Heart right ventricle (tissue), 16 donors: ENCODE measurements at regions not wholly inside any gene's neighbourhood (a gene's known extent, or its start where the extent isn't known, plus 50 kb on each side); places are given as distances from the start of the nearest gene placed in this dataset.

Experiments
- ATAC-seq, 8 donors: fragments of 200-7000 bp; cut with Tn5 transposase; one replicate each; pipeline ENCODE4 v1.9.1; 2020; ENCODE audit warnings: mild to moderate bottlenecking in 8 of 8, moderate library complexity in 8 of 8, moderate number of reproducible peaks in 1 of 8
- DNase-seq, 2 donors: peaks; one replicate each; pipeline ENCODE4 v3.0.0-alpha.2; 2020
- H3K27ac ChIP-seq, 10 donors: fragments of 200-600 bp; sonication (generic) in 2 of 10; one replicate each; pipeline versions ENCODE4 v1.5.0 to v1.8.0; 2020 to 2022; ENCODE audit warnings: mild to moderate bottlenecking in 3 of 10
- H3K27me3 ChIP-seq, 7 donors: fragments of 200-600 bp; one replicate each; pipeline ENCODE4 v1.8.0; 2021 to 2022; ENCODE audit warnings: mild to moderate bottlenecking in 2 of 7
- H3K36me3 ChIP-seq, 9 donors: fragments of 200-600 bp; sonication (generic) in 1 of 9; one replicate each; pipeline versions ENCODE4 v1.5.0 to v1.8.0; 2020 to 2022; ENCODE audit warnings: mild to moderate bottlenecking in 2 of 9
- H3K4me1 ChIP-seq, 9 donors: fragments of 200-600 bp; sonication (generic) in 1 of 9; one replicate each; pipeline versions ENCODE4 v1.5.0 to v1.8.0; 2020 to 2022; ENCODE audit warnings: mild to moderate bottlenecking in 4 of 9
- H3K4me3 ChIP-seq, 10 donors: fragments of 200-600 bp; sonication (generic) in 2 of 10; one replicate each; pipeline versions ENCODE4 v1.5.0 to v1.8.0; 2020 to 2022; ENCODE audit warnings: mild to moderate bottlenecking in 7 of 10, moderate library complexity in 2 of 10
- H3K9me3 ChIP-seq, 11 donors: fragments of 200-600 bp in 10 of 11; sonication (generic) in 2 of 11; one replicate each; pipeline versions ENCODE4 v1.5.0 to v1.8.0; 2013 to 2022; ENCODE audit warnings: mild to moderate bottlenecking in 2 of 11, control low read depth in 1 of 11, moderate library complexity in 1 of 11
- WGBS, 2 donors: extraction: QIAGEN DNeasy Blood & Tissue Kit; methylation state at CpG; one replicate each; pipeline ENCODE4 v1.1.7; 2013; ENCODE audit warnings: inconsistent platforms in 1 of 2; 5-methylcytosine and 5-hydroxymethylcytosine counted together
- intact Hi-C, 10 donors: fragments of 100-400 bp; cut with DNase I; formaldehyde crosslinking; loops; one replicate each; pipeline versions ENCODE4 v1.11.1 to v1.14.2; 2022
- TF ChIP-seq, protein P1 (sequence below), 9 donors: fragments of 200-600 bp; sonication (generic) in 2 of 9; IDR thresholded peaks; one replicate each; pipeline versions ENCODE4 v1.5.0 to v1.8.0; 2021 to 2022; ENCODE audit warnings: antibody characterized with exemption in 9 of 9, mild to moderate bottlenecking in 5 of 9, moderate library complexity in 1 of 9
- donor health status: Arrhythmogenic right ventricular cardiomyopathy.
- donor health status: ischemic (EF 13 %, LVEDD 7.1; RV severe dilation, severe dysfunction).
- donor health status: healthy with polysubstance abuse.
- donor health status: DM: no; HTN: yes; CAD: no.
- donor health status: DM: no; HTN: no; CAD: no.
- donor health status: ischemic (EF 25% LVEDD 6.9; RV normal size, moderate dysfunction).
- donor health status: ischemic (EF 25% LVEDD 5.7; RV mildly dilated, moderate dysfunction).
- donor health status: healthy.
- donor health status: DM: yes; HTN: yes; CAD: no.
- donor health status: Ischemic cardiomyopathy.
- donor health status: ischemic (EF 35%, LVEDD 5.7; RV mildly dilated, moderate dysfunction).
- donor health status: nonischemic (EF 11% LVEDD 7.7; RV severe dilation, severe dysfunction).
- donor health status: DM: yes; HTN: yes; CAD: no.
- donor health status: PGD.
- donor health status: ischemic (EF 29% LVEDD 5.4; RV normal size, mild dysfunction).
- donor health status: nonischemic (EF 23%, LVEDD 6.1; RV moderate dilation, normal function).

DNA sequence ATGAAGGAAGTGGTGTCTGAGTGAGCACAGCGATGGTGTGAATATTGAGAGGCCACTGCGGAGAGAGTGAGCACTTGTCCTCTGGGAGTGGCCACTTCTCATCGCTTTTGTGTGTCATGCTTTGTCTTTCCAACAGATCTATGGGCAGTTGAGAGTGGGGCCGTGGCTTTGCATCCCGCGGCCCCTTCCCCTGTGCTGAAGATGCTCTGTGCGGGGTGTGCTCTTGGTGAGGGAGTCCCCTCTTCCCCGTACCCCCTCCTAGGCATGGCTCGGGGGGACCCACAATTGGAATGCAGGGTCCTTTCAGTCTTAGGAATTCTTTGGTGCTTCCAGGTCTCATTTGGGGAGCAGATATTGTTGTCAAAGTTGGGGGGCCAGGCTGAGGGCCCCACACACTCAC is 197.3 kb upstream of the WSCD1 start:
- 81 to 84% methylated on average over 9 of the region's 9 CpGs for WGBS, 2 donors
- no peak overlapping the region for H3K4me3 ChIP-seq
- no peaks in the 10 kb centered on the region for H3K36me3 ChIP-seq
- H3K27me3 ChIP-seq = peaks cover 0 to 6% (median 0%) of the 10 kb centered on the region in 7 donors
- TF ChIP-seq, protein P1, sequence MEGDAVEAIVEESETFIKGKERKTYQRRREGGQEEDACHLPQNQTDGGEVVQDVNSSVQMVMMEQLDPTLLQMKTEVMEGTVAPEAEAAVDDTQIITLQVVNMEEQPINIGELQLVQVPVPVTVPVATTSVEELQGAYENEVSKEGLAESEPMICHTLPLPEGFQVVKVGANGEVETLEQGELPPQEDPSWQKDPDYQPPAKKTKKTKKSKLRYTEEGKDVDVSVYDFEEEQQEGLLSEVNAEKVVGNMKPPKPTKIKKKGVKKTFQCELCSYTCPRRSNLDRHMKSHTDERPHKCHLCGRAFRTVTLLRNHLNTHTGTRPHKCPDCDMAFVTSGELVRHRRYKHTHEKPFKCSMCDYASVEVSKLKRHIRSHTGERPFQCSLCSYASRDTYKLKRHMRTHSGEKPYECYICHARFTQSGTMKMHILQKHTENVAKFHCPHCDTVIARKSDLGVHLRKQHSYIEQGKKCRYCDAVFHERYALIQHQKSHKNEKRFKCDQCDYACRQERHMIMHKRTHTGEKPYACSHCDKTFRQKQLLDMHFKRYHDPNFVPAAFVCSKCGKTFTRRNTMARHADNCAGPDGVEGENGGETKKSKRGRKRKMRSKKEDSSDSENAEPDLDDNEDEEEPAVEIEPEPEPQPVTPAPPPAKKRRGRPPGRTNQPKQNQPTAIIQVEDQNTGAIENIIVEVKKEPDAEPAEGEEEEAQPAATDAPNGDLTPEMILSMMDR (IDR thresholded peaks at IDR 0.05) = no peak
- H3K27ac ChIP-seq = no peak overlapping the region
- no peaks in the 10 kb centered on the region for H3K9me3 ChIP-seq
- H3K4me1 ChIP-seq = peaks cover 0 to 4% (median 0%) of the 10 kb centered on the region in 9 donors
- no peak for ATAC-seq
- intact Hi-C loops = no loop called here
- DNase-seq = no peak

DNA sequence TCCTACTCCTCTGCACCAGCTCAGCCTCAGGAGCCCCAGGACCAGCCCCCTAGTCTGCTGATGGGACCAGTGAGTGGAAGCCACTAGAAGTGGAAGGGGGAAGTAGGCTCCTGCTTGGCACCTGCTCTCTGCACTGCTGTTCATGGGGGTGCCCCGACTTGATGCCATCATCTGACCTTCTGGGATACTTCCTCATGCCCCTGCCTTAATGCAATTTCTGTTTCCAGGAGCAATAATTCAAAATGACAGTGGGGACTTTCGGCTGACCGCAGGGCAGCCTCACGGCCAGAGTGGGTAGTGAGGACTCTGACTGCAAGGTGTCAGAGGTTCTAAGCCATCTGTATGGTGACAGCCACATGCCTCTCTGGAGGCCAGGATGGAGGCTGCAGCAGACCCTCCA is 196.4 kb upstream of the WSCD1 start:
- Histone ChIP-seq H3K9me3 (no peaks in the 10 kb centered on the region), H3K27ac (no peak overlapping the region), H3K36me3 (no peaks in the 10 kb centered on the region), H3K4me3 (no peak overlapping the region), H3K27me3 (peaks cover 0 to 6% (median 0%) of the 10 kb centered on the region in 7 donors), H3K4me1 (peaks cover 0 to 10% (median 0%) of the 10 kb centered on the region in 9 donors)
- WGBS, 2 donors = 64 to 92% methylated on average over 4 of the region's 4 CpGs
- DNase-seq = no peak
- intact Hi-C loops = no loop called here
- ATAC-seq = no peak
- TF ChIP-seq, protein P1 (IDR thresholded peaks at IDR 0.05) = no peak

DNA sequence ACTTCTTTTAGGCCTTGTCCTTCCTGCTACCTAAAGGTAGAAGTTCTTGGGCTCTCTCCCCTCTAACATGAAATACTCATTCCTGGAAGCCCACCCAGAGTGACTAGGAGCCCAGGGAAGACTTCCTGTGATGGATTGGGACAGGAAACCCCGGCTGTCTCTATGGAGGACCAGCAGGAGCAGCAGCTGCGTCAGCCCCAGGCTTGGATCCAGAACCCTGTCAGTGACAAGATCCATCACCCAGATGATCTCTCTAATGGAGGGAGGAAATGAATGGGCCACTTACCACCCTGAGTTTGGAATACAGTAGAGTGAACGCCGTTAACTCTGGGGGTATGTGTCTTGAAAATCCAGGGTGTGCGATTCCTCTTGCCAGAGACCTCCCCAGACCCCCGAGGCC is 195.7 kb upstream of the WSCD1 start:
- Histone ChIP-seq H3K4me3 (no peak overlapping the region), H3K9me3 (no peaks in the 10 kb centered on the region), H3K27ac (no peak overlapping the region), H3K36me3 (no peaks in the 10 kb centered on the region), H3K27me3 (peaks cover 0 to 6% (median 0%) of the 10 kb centered on the region in 7 donors), H3K4me1 (peaks cover 0 to 10% (median 0%) of the 10 kb centered on the region in 9 donors)
- intact Hi-C loops = no loop called here
- ATAC-seq (no peak), DNase-seq (no peak)
- TF ChIP-seq, protein P1 (IDR thresholded peaks at IDR 0.05) = no peak
- 38 to 58% methylated on average over 6 of the region's 6 CpGs for WGBS, 2 donors

DNA sequence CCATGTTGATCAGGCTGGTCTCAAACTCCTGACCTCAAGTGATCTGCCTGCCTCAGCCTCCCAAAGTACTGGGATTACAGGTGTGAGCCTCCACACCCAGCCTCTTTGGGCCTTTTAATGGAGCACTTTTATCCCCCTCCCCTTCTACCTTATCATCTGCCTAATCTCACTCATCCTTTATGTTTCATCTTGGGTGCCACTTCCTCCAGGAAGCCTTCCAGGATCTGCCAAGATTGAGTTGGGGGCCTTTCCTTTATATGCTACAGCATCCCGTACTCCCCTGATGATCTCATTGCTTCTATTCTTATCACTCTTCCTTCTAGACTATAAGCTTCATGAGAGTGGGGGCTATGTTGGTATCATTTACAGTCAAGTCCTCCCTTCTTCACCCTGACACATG is 192.8 kb upstream of the WSCD1 start:
- no peaks in the 10 kb centered on the region for H3K9me3 ChIP-seq
- whole genome bisulfite sequencing, 2 donors = 18% methylated on average over 1 of the region's 1 CpG
- no peaks in the 10 kb centered on the region for H3K36me3 ChIP-seq
- TF ChIP-seq, protein P1 (IDR thresholded peaks at IDR 0.05) = no peak
- ATAC-seq (no peak), DNase-seq (no peak)
- peaks cover 0 to 6% (median 0%) of the 10 kb centered on the region in 7 donors for H3K27me3 ChIP-seq
- peaks cover 0 to 10% (median 0%) of the 10 kb centered on the region in 9 donors for H3K4me1 ChIP-seq
- H3K27ac ChIP-seq = no peak overlapping the region
- H3K4me3 ChIP-seq = no peak overlapping the region
- intact Hi-C loops = no loop called here
